ENCODE measurements at regions not wholly inside any gene's neighbourhood (a gene's known extent, or its start where the extent isn't known, plus 50 kb on each side); places are given as distances from the start of the nearest gene placed in this dataset. TPM values are rescaled to one million over a fixed set of nuclear protein-coding genes. Genes with fewer than 3 reads are reported as not detected.

Small RNA genes lying in the stretch of these regions (small RNA-seq; reads per million reads assigned to genes)
- gene RNA5SP49 = not detected
